ENCODE measurements at regions not wholly inside any gene's neighbourhood (a gene's known extent, or its start where the extent isn't known, plus 50 kb on each side); places are given as distances from the start of the nearest gene placed in this dataset.

GRCh38 chr13:74794582-74794981, 660.4 kb upstream of the KLF12 start:
- no peak for DNase-seq (ENCODE audit: low read depth)

- DNase-seq (ENCODE audit: low read depth), result no peak
These were observed 659.9 kb upstream of the KLF12 start for GRCh38 chr13:74794147-74794546.

GRCh38 chr13:74784959-74785358, 650.8 kb upstream of the KLF12 start:
- DNase-seq (ENCODE audit: low read depth), result no peak

GRCh38 chr13:74778946-74779345, 644.7 kb upstream of the KLF12 start:
- no peak for DNase-seq (ENCODE audit: low read depth)

GRCh38 chr13:74778087-74778486, 643.9 kb upstream of the KLF12 start:
- DNase-seq (ENCODE audit: low read depth), result no peak

GRCh38 chr13:74774264-74774663, 640.1 kb upstream of the KLF12 start:
- DNase-seq (ENCODE audit: low read depth), result no peak

- DNase-seq (ENCODE audit: low read depth), result no peak
These were observed 639.0 kb upstream of the KLF12 start for GRCh38 chr13:74773248-74773647.

- DNase-seq (ENCODE audit: low read depth), result no peak
These were observed 637.8 kb upstream of the KLF12 start for GRCh38 chr13:74771964-74772363.

GRCh38 chr13:74770361-74770760, 636.2 kb upstream of the KLF12 start:
- no peak for DNase-seq (ENCODE audit: low read depth)

- no peak for DNase-seq (ENCODE audit: low read depth)
These were observed 635.1 kb upstream of the KLF12 start for GRCh38 chr13:74769333-74769732.

GRCh38 chr13:74768521-74769085, 634.4 kb upstream of the KLF12 start:
- no peak for DNase-seq (ENCODE audit: low read depth)

- DNase-seq (ENCODE audit: low read depth), result no peak
These were observed 632.8 kb upstream of the KLF12 start for GRCh38 chr13:74767050-74767449.

- no peak for DNase-seq (ENCODE audit: low read depth)
These were observed 631.8 kb upstream of the KLF12 start for GRCh38 chr13:74765955-74766354.

GRCh38 chr13:74761801-74762757, 627.9 kb upstream of the KLF12 start:
- no peak for DNase-seq (ENCODE audit: low read depth)

GRCh38 chr13:74758188-74758587, 624.0 kb upstream of the KLF12 start:
- DNase-seq (ENCODE audit: low read depth), result no peak

GRCh38 chr13:74755065-74755464, 620.9 kb upstream of the KLF12 start:
- no peak for DNase-seq (ENCODE audit: low read depth)

GRCh38 chr13:74751739-74752138, 617.5 kb upstream of the KLF12 start:
- no peak for DNase-seq (ENCODE audit: low read depth)

- DNase-seq (ENCODE audit: low read depth), result no peak
These were observed 613.2 kb upstream of the KLF12 start for GRCh38 chr13:74747186-74747955.

- DNase-seq (ENCODE audit: low read depth), result no peak
These were observed 609.8 kb upstream of the KLF12 start for GRCh38 chr13:74743992-74744391.

- DNase-seq (ENCODE audit: low read depth), result no peak
These were observed 607.5 kb upstream of the KLF12 start for GRCh38 chr13:74741732-74742131.

GRCh38 chr13:74732736-74733385, 598.7 kb upstream of the KLF12 start:
- no peak for DNase-seq (ENCODE audit: low read depth)

- no peak for DNase-seq (ENCODE audit: low read depth)
These were observed 597.5 kb upstream of the KLF12 start for GRCh38 chr13:74731731-74732130.
